NCI-H1694 (cell line): ENCODE measurements at regions not wholly inside any gene's neighbourhood (a gene's known extent, or its start where the extent isn't known, plus 50 kb on each side); places are given as distances from the start of the nearest gene placed in this dataset.

Experiments
- DNase-seq: peaks from one replicate; lab custom pipeline; 2025; lab: John Stamatoyannopoulos, UW

GRCh38 chr2:238985041-238985729, 137.3 kb downstream of the TWIST2 start:
- DNase-seq, result no peak

- DNase-seq, result no peak
Measured at GRCh38 chr2:238985931-238986446, 138.1 kb downstream of the TWIST2 start.

GRCh38 chr2:238986491-238987351, 138.8 kb downstream of the TWIST2 start:
- no peak for DNase-seq

GRCh38 chr2:238987352-238987981, 139.6 kb downstream of the TWIST2 start:
- no peak for DNase-seq

GRCh38 chr2:238988105-238988504, 140.2 kb downstream of the TWIST2 start:
- no peak for DNase-seq

- DNase-seq, result peak; percentile 45
Measured at GRCh38 chr2:238988752-238989151, 140.9 kb downstream of the TWIST2 start.

- no peak for DNase-seq
Measured at GRCh38 chr2:238989484-238989883, 141.6 kb downstream of the TWIST2 start.

- DNase-seq, result no peak
Measured at GRCh38 chr2:238994432-238994831, 146.5 kb downstream of the TWIST2 start.

GRCh38 chr2:238994876-238995275, 147.0 kb downstream of the TWIST2 start:
- DNase-seq, result no peak

GRCh38 chr2:238995634-238996033, 147.7 kb downstream of the TWIST2 start:
- DNase-seq, result no peak

GRCh38 chr2:238996331-238997136, 148.6 kb downstream of the TWIST2 start:
- no peak for DNase-seq

- no peak for DNase-seq
Measured at GRCh38 chr2:238997137-238997390, 149.2 kb downstream of the TWIST2 start.

- DNase-seq, result no peak
Measured at GRCh38 chr2:238997684-238998083, 149.8 kb downstream of the TWIST2 start.
